Embryonic facial prominence (tissue), 1 donor: ENCODE measurements at regions not wholly inside any gene's neighbourhood (a gene's known extent, or its start where the extent isn't known, plus 50 kb on each side); places are given as distances from the start of the nearest gene placed in this dataset.
"Not testable (repeated sequence)": the region's sequence is repeated elsewhere in the genome, so short reads cannot be mapped to it uniquely, and the experiment has no call there.

Experiments used
- DNase-seq: peaks from one replicate; pipeline ENCODE4 v3.0.0-alpha.2; 2016; ENCODE audit errors: extremely low spot score

DNA sequence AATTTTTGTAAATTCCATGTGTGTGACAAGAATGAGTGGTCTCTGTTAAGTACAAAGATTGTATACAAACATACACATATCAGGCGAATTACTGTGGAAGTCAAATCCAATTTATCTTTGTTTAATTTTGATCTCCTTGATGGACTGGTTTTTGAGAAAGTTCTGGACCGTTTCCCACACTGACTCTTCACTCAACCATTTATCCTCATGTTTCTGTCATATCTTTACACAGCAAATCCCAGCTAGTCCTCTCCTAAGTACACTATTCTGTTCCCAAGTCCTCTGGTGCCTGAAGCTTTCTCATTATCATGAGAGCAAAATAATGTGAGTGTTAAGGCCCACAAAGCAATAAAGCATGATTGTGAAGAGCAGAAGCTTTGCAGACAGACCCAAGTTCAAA is 189.9 kb downstream of the WNT5A start:
- no peak for DNase-seq

DNA sequence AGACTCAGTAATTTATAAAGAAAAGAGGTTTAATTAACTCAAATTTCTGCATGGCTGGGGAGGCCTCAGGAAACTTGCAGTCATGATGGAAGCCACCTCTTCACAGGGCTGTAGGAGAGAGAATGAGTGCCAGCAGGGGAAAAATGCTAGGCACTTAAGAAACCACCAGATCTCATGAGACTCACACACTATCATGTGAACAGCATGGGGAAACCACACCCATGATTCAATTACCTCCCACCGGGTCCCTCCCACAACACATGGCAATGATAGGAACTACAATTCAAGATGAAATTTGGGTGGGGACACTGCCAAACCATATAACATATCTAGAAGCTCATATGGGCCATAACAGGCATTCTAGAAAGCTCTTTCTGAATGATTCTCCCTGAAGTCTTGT is 190.3 kb downstream of the WNT5A start:
- no peak for DNase-seq

DNA sequence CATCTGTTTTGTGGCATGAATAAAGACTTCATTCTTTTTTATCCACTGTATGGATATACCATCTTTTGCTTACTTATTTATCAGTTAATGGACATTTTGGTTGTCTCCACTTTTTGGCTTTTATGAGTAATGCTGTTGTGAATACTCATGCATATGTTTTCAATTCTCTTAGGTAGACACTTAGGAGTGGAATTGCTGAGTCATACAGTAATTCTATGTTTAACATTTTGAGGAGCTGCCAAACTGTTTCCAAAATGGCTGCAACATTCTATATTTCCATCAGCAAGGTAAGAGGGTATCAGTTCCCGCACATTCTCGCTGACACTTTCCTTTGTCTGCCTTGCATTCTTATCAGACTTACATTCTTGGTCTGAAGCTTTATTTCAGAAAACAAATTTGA is 191.1 kb downstream of the WNT5A start:
- no peak for DNase-seq

DNA sequence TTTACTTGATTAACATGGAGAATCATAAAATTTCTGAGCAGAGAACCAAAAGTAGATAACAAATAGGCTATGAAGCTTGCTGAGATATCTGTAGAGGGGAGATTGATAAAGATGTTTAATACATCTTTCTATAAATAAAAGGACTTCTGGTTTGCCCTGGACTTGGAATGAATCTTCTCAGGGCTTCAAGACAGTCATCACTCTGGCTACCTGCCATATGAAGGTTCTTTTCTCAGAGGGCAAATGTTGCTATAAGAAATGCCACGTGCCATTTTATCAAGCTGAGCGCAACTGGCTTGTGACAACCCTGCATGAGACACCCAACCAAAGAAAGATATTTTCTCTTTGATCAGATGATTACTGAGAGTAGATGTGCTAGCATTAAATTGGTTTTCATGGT is 192.5 kb downstream of the WNT5A start:
- no peak for DNase-seq

DNA sequence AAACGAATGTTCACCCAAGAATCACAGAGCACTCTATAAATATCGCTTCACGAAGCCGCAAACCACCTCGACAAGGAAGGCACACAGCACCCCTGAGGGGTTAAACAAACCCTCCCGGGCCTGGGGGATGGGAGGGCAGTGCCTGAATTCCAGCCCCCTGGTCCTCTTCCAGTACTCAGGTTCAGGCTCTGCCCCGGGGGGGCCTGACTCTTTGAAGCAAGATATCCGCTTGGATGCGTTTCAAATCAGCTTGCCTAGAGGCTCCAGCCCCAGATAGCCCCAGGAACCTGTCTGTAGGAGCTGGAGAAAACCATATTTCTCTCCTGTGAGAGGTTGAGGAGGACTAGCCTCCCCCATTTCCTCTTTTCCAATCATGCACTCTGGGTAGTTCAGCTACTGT is 194.7 kb downstream of the WNT5A start:
- no peak for DNase-seq

DNA sequence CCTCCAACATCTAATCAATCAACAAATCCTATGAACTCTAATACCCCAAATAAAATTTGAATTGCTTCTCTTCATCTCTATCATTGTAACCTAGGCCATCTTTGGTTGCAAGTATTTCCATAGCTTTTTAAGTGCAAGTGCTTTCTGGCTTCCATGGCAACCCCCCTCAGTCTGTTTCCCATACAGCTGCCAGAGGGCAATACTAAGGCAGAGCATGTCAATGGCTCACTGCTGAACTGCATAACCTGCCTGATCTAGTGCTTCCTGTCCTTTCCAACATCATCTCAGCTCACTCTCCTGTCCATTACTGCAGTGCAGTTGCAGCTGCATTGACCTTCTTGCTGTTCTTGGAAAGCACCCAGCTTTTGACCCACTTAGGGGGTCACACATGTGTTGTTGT is 198.4 kb downstream of the WNT5A start:
- DNase-seq, result no peak

DNA sequence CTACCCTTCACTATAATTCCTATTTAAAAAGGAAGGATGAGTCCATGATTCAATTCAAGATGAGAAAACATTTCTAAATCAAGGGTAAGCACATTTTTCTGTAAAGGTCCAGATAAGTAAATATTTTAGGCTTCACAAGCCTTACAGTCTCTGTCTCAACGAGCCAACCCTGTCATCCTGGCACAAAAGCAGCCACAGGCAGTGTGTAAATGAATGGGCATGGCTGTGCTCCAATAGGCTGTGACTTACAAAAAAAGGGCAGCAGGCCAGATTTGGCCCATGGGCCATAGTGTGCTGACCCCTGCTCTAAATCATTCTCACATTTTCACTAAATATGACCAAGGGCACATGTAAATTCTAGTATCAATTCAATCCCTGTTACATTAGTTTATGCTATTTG is 200.4 kb downstream of the WNT5A start:
- no peak for DNase-seq

DNA sequence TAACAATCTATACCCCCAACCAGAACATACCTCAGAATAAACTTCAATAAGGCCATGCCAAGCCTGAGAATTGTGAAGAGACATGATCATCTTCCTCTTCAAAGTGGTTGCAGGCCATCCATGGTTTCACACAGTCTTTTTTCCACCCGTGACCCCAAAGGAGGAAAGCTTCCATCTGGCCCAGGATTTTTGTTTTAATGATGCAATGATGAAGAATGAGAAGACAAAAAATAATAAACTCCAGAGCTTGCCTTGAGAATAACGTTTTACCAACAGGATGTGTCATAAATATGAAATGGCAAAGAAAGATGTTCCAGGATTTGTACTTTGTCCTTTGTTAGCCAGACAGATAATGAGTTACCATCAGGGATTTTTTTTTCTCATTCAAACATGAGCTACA is 201.9 kb downstream of the WNT5A start:
- no peak for DNase-seq

DNA sequence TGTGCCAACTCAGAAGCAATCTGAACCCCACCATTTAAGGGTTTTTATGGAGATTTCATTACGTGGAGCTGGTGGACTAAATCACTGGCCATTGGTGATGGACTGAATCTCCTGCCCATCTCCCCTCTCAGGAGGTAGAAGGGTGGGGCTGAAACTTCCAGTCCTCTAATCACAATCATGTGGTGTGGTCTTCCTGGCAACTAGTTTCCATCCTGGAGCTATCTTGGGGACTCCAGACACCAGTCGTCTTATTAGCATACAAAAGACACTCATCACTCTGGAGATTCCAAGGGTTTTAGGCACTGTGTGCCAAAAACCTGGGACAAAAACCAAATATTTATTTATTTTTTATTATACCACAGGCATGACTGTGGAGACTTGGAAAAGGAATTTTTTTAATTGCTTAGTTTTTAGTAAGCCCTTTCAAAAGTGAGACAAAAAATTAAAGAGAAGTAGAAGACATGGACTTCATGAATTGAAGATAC is 203.6 kb downstream of the WNT5A start:
- no peak for DNase-seq

DNA sequence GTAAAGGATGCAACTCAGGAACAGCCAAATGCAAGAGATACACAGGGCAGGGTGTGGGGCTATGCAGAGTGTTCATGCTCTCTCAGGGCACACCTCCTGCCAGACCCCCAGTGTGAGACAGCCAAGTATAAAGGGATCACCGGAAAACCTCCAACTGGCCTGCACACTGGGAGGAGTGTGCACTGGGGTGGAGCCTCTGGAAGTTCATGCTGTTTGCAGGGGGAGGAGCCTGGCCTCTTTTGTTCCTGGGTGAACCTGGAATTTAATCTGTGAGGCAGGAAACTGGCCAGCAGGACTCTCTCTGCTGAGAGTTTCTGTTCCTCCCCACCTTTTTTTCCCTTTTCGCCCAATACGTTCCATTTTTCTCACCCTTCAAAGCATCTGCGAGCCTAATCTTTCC is 204.1 kb downstream of the WNT5A start:
- no peak for DNase-seq

DNA sequence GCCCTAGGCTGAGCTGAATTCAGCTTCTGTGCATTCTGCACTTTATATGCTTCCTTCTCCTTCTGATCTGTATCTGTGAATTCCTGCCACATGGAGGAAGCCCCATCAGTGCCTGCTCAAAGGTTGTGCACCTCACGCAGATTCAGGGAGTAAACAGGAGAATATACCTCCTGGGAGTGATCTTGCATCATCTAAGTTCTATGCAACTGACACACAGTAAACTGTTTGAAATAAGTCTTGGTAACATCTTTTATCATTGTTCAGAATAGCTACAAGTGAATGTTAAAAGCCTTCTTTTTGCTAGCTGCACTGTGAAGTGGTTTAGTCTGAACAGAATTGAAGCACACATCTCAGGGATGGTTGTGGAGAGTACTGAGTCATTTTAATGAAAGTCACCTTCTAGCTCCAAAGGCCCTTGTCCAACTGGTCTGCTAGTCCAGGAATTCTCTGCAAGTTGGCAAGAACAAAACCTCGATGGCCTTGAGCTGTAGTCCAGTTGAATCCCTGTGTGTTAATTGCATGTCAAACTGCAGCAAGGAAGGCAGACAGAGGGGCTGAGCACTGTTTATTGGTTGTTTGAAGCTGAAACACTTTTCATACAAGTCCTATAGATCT is 215.0 kb downstream of the WNT5A start:
- DNase-seq, result no peak

DNA sequence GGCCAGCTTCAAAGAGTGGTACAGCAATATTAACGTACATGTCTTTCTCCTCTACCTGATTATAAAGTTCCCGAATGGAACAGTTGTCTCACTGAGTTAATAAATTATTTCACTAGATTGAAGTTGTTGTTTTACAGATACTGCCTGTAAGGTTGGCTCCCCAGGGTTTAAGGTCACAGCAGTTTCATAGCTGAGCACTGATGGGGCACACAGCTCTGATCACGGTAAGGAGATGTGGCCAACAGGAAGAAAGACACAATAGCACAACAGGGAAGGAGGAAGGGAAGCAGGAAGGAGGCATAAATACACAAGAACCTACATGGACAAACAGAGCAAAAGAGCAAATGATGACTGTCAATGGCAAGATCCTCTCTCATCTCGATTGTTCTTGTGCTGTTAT is 215.6 kb downstream of the WNT5A start:
- DNase-seq, result no peak

DNA sequence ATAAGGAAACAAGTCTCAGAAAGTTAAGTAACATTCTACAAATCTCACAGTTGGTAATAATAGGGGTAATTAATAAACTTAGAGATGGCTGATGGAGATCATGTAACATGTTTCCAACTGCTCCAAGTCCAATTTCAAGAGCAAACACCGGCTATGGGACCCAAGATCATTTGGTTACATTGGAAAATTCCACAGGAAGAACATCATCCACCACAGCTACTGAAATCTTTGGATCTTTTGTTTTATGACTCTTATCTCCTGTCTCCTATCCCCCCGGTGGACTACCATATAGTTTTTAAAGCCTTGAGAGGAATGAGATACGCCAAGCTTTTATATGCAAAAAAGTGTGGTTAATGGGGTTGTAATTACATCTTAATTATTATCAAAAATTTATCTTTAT is 216.1 kb downstream of the WNT5A start:
- no peak for DNase-seq

DNA sequence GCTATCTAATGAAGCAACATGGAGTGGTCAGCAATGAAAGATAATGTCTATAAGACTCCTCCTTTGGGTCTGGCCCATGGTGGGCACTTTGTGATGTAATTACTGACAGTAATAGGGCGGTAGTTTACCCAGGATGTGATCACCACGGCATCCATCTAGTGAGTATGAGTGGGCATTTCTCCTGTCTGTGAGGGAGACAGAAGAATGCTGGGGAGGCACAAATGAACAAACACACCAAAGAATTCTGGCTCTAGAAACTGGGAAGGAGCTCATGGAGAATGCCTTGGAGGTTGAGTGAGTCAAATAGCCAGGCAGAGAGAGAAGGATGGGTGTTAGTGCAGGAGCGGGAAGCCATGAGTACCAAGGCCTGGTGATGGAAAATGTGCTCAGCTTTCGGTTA is 217.5 kb downstream of the WNT5A start:
- no peak for DNase-seq

DNA sequence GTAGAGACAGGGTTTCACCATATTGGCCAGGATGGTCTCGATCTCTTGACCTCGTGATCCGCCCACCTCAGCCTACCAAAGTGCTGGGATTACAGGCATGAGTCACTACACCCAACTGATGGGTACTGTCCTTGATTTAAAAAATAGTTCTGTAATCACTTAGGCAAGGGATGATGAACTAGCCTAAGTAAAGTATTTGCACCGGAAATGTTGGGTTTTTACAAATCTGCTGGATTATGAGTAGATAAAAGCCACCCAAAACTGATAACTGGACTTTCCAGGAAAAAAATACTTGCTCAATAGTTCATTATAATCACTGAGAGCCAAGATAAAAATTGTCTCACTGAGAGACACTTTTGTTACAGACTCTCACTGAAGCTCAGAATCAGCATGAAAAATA is 218.0 kb downstream of the WNT5A start:
- DNase-seq, result no peak

DNA sequence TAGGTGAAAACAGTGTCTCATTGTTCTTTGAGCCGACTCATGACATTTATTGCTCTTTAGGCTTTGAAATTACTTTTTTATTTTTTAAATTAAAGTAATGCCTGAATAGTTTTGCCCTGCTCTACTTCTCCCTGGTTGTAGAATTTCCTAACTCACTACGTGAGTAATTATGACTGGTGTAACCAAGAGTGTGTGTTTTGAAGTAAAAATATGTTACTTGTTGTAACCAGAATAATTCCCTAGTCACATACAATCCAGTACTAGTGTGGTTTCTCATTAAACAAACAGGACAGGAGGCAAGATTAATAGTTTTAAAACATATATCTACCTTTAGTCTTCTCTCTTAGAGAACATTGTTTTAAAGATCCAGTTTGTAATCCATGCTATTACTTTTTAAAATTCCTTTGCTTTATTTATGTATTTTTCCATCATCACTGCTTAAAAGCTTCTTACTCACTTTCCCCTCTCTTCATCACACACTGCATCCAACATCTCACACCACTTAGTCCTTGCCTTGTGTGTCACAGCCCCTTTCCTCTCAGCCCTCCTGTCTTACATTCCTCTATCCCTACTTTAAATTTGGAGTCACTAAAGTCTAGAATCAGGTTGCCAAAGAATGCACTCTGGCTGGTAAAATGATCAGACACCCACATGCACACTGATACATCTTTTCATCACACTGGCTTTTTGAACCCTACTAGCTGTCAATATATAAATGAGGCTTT is 219.7 kb downstream of the WNT5A start:
- no peak for DNase-seq

DNA sequence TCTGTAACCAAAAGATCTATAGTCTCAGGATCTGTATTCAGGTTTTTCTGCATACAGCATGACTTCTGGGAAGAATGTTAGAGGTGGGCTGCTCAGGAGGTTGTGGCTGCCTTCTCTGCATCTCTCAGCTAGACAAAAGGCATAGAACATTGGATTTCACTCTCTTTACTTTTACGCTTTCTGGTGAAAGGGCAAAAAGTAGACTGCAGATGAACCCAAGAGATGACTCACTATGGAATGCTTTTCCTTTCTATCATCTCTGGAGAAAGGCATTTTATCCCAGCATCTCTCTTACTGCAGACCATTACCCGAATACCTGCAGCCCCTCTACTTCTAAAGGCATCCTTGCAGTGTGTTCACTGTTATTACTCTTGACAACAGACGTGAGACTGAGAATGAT is 222.2 kb downstream of the WNT5A start:
- DNase-seq, result no peak

DNA sequence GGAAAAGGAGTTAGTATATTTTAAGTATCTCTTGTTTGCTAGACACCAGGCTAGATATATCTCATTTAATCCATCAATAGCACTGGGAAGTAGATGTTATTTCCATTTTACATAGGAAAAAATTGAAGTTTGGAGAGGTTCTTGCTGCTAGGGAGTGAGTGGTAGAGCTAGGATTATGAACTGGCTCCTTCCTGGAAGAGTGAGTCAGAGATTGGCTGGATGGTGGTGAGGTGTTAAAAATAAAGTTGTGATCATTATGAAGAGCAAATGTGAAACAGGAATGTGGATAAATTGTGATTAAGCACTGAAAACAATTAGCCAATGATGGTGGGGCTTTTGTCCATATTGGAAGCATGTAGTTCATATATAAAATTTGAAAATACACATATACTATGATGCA is 234.2 kb downstream of the WNT5A start:
- no peak for DNase-seq

DNA sequence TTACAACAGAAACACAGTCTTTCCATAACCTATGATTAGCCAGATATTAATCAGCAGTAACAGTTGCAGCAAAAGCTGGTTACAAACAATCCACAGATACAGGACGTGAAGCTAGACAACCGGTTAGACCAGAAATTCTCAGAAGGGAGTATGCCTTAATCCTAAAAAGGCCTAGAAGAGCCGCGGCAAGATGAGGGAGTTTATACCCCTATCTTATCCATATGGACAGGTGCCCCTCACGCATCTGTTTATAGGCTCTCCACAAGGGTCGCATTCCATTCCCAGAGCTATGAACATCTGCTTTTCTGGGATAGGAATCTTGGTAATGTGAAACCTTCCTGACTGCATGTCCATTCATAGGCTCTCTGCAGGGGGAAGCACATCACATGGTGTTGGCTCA is 237.9 kb downstream of the WNT5A start:
- DNase-seq, result not testable (repeated sequence)

DNA sequence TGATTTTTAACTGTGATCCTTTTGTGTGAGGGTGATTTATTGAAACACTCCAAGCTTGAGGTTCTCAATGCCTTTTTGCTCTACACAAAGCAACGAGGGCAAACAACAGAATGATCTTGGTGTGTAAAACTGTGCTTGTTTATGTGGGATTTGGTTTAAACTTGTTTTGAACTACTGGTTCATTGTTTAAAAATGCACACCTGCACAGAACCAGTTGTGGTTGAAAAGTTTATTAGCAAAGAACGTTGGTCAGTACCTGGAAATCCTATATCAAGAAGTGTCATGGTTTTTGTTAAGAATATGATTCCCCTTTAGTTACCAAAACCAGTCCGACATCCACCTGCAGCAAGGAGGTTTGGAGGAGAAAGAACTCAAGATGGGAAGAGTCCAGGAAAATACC is 239.4 kb downstream of the WNT5A start:
- no peak for DNase-seq

DNA sequence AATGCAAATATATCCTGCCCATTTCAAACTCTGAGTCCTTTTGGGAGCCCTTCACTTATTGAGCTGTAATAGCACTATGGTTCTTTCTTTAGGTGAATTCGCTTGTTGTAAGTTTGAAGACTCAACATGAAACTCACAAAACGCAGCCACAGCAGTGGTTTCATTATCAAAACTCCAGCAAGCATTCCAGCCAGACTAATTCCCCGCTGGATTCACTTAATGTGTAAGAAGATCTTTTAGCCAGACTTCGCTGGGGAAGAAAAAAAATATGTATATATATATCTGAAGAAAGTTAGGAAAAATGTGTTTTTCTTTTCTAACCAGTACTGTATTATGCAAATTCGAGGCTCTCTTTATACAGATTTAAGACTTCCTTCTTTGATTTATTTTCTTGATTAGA is 241.1 kb downstream of the WNT5A start:
- DNase-seq, result peak; percentile 55

DNA sequence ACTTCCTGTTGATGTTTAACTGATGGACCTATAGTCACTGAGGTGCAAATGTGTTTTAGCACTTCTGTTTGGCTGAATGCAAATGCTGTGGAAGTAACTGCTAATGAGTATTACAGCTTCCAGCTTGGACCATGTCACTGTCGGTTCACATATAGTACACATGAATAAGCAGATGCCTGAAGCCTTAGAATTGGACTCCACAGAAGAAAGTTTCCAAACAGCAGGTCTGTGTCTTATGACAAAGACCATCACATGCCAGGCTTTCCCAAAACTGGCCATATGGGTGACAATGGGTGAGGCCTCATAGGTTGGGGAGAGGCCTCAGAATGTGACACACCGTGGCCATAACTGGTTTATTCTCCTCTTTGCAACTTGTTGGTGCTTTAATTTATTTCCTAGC is 241.8 kb downstream of the WNT5A start:
- DNase-seq, result no peak

DNA sequence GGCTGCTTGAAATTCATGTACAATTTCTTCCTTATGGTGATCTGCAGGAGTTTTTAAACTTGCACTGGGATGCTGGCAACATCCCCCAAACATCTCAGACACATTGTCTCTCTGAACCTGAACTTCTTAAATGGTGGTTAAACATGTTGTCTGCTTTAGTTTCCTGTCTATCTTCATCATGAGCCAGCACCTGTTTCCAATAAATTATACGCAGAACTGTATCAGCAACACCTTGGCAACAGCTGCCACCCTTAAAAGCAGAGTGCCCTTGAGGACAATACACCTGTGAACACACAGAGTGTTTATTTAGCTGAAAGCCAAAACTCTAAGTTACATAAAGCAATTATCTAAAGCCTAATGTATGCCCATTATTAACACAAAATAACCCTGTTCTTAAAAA is 242.9 kb downstream of the WNT5A start:
- no peak for DNase-seq

DNA sequence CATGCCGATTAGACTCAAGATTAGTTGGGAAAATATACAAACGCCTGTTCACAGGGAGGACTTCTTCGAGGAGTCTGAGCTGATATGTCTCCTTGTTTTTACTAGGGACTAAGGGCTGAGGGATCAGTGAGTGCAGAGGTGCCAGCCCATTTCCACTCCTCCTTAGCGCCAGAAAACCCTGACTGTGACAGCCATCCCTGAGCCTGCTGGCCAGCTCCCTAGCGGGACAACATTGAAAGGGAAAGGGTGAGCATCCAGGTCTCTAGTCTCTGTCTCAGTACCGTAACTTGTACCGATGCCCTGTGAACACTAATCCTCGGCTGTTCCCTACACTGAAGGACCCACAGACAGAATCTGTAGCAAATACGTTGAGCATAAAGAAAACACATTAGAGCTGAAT is 243.4 kb downstream of the WNT5A start:
- no peak for DNase-seq
